Activated naive CD4-positive, alpha-beta T cell treated with anti-CD3 and anti-CD28 coated beads, Interleukin-2, amount 50 U/mL, for 24 hours (primary cell): ENCODE measurements at regions not wholly inside any gene's neighbourhood (a gene's known extent, or its start where the extent isn't known, plus 50 kb on each side); places are given as distances from the start of the nearest gene placed in this dataset.
"Not testable (repeated sequence)": the region's sequence is repeated elsewhere in the genome, so short reads cannot be mapped to it uniquely, and the experiment has no call there.

Source experiments
- H3K27ac Mint-ChIP-seq: one replicate; pipeline ENCODE4 v1.8.0; 2021; ENCODE audit warnings: mild to moderate bottlenecking, mixed read lengths
- H3K27me3 Mint-ChIP-seq: one replicate; pipeline ENCODE4 v1.8.0; 2021; ENCODE audit warnings: mixed read lengths
- H3K36me3 Mint-ChIP-seq: one replicate; pipeline ENCODE4 v1.8.0; 2021; ENCODE audit warnings: mixed read lengths
- H3K4me1 Mint-ChIP-seq: one replicate; pipeline ENCODE4 v1.8.0; 2021; ENCODE audit warnings: mixed read lengths
- H3K4me3 Mint-ChIP-seq: one replicate; pipeline ENCODE4 v1.8.0; 2021; ENCODE audit warnings: mild to moderate bottlenecking, mixed read lengths
- H3K9me3 Mint-ChIP-seq: one replicate; pipeline ENCODE4 v1.8.0; 2021; ENCODE audit warnings: mixed read lengths

GRCh38 chr4:131258361-131258760, 1890.7 kb upstream of the PCDH10 start:
- H3K27me3 Mint-ChIP-seq: no peaks in the 10 kb centered on the region
- no peaks in the 10 kb centered on the region for H3K36me3 Mint-ChIP-seq
- H3K9me3 Mint-ChIP-seq: peaks cover 4% of the 10 kb centered on the region
- H3K4me1 Mint-ChIP-seq: no peaks in the 10 kb centered on the region
- no peak overlapping the region for H3K4me3 Mint-ChIP-seq
- no peak overlapping the region for H3K27ac Mint-ChIP-seq

- Mint-ChIP-seq H3K27me3 (no peaks in the 10 kb centered on the region), H3K4me1 (no peaks in the 10 kb centered on the region), H3K4me3 (no peak overlapping the region), H3K9me3 (peaks cover 10% of the 10 kb centered on the region), H3K36me3 (no peaks in the 10 kb centered on the region), H3K27ac (no peak overlapping the region)
Measured at GRCh38 chr4:131288441-131288840, 1860.7 kb upstream of the PCDH10 start.

GRCh38 chr4:131296192-131296591, 1852.9 kb upstream of the PCDH10 start:
- Mint-ChIP-seq H3K27me3 (no peaks in the 10 kb centered on the region), H3K4me1 (no peaks in the 10 kb centered on the region), H3K27ac (no peak overlapping the region), H3K36me3 (no peaks in the 10 kb centered on the region), H3K9me3 (peaks cover 5% of the 10 kb centered on the region), H3K4me3 (no peak overlapping the region)

- no peaks in the 10 kb centered on the region for H3K4me1 Mint-ChIP-seq
- peaks cover 16% of the 10 kb centered on the region for H3K9me3 Mint-ChIP-seq
- H3K4me3 Mint-ChIP-seq: no peak overlapping the region
- H3K27me3 Mint-ChIP-seq: no peaks in the 10 kb centered on the region
- no peak overlapping the region for H3K27ac Mint-ChIP-seq
- no peaks in the 10 kb centered on the region for H3K36me3 Mint-ChIP-seq
Measured at GRCh38 chr4:131302108-131302507, 1847.0 kb upstream of the PCDH10 start.

GRCh38 chr4:131304686-131305085, 1844.4 kb upstream of the PCDH10 start:
- peaks cover 16% of the 10 kb centered on the region for H3K9me3 Mint-ChIP-seq
- H3K27me3 Mint-ChIP-seq: no peaks in the 10 kb centered on the region
- H3K36me3 Mint-ChIP-seq: no peaks in the 10 kb centered on the region
- no peak overlapping the region for H3K27ac Mint-ChIP-seq
- H3K4me1 Mint-ChIP-seq: no peaks in the 10 kb centered on the region
- H3K4me3 Mint-ChIP-seq: no peak overlapping the region

GRCh38 chr4:131309628-131310027, 1839.5 kb upstream of the PCDH10 start:
- no peak overlapping the region for H3K4me3 Mint-ChIP-seq

GRCh38 chr4:131316086-131316485, 1833.0 kb upstream of the PCDH10 start:
- H3K36me3 Mint-ChIP-seq: no peaks in the 10 kb centered on the region
- H3K9me3 Mint-ChIP-seq: no peaks in the 10 kb centered on the region
- no peak overlapping the region for H3K27ac Mint-ChIP-seq
- H3K4me3 Mint-ChIP-seq: no peak overlapping the region
- H3K4me1 Mint-ChIP-seq: no peaks in the 10 kb centered on the region
- H3K27me3 Mint-ChIP-seq: no peaks in the 10 kb centered on the region

More at GRCh38 chr4:131309628-131310027, 1839.5 kb upstream of the PCDH10 start:
- Mint-ChIP-seq H3K9me3 (peaks cover 4% of the 10 kb centered on the region), H3K27ac (no peak overlapping the region), H3K27me3 (no peaks in the 10 kb centered on the region), H3K4me1 (no peaks in the 10 kb centered on the region), H3K36me3 (no peaks in the 10 kb centered on the region)

- Mint-ChIP-seq H3K4me1 (no peaks in the 10 kb centered on the region), H3K9me3 (peaks cover 4% of the 10 kb centered on the region), H3K27me3 (no peaks in the 10 kb centered on the region), H3K4me3 (no peak overlapping the region), H3K27ac (no peak overlapping the region), H3K36me3 (no peaks in the 10 kb centered on the region)
Measured at GRCh38 chr4:131337936-131338335, 1811.2 kb upstream of the PCDH10 start.

- no peaks in the 10 kb centered on the region for H3K27me3 Mint-ChIP-seq
- H3K4me3 Mint-ChIP-seq: no peak overlapping the region
- peaks cover 4% of the 10 kb centered on the region for H3K9me3 Mint-ChIP-seq
- H3K27ac Mint-ChIP-seq: no peak overlapping the region
- H3K4me1 Mint-ChIP-seq: no peaks in the 10 kb centered on the region
- no peaks in the 10 kb centered on the region for H3K36me3 Mint-ChIP-seq
Measured at GRCh38 chr4:131339137-131339536, 1810.0 kb upstream of the PCDH10 start.

GRCh38 chr4:131344761-131345160, 1804.3 kb upstream of the PCDH10 start:
- Mint-ChIP-seq H3K27me3 (no peaks in the 10 kb centered on the region), H3K4me3 (no peak overlapping the region), H3K4me1 (no peaks in the 10 kb centered on the region), H3K9me3 (peaks cover 4% of the 10 kb centered on the region), H3K36me3 (no peaks in the 10 kb centered on the region), H3K27ac (no peak overlapping the region)

- H3K4me3 Mint-ChIP-seq: no peak overlapping the region
- peaks cover 4% of the 10 kb centered on the region for H3K9me3 Mint-ChIP-seq
- H3K27ac Mint-ChIP-seq: no peak overlapping the region
- H3K36me3 Mint-ChIP-seq: no peaks in the 10 kb centered on the region
- no peaks in the 10 kb centered on the region for H3K4me1 Mint-ChIP-seq
- H3K27me3 Mint-ChIP-seq: no peaks in the 10 kb centered on the region
Measured at GRCh38 chr4:131347816-131348215, 1801.3 kb upstream of the PCDH10 start.

GRCh38 chr4:131348263-131348662, 1800.8 kb upstream of the PCDH10 start:
- Mint-ChIP-seq H3K27me3 (no peaks in the 10 kb centered on the region), H3K36me3 (no peaks in the 10 kb centered on the region), H3K4me1 (no peaks in the 10 kb centered on the region), H3K4me3 (no peak overlapping the region), H3K9me3 (peaks cover 4% of the 10 kb centered on the region), H3K27ac (no peak overlapping the region)

- H3K4me3 Mint-ChIP-seq, H3K4me1 Mint-ChIP-seq, H3K27me3 Mint-ChIP-seq, H3K36me3 Mint-ChIP-seq, H3K9me3 Mint-ChIP-seq, H3K27ac Mint-ChIP-seq: not testable (repeated sequence)
Measured at GRCh38 chr4:131352371-131352770, 1796.7 kb upstream of the PCDH10 start.

- H3K9me3 Mint-ChIP-seq: no peaks in the 10 kb centered on the region
- no peak overlapping the region for H3K4me3 Mint-ChIP-seq
- no peaks in the 10 kb centered on the region for H3K36me3 Mint-ChIP-seq
- no peaks in the 10 kb centered on the region for H3K4me1 Mint-ChIP-seq
- H3K27ac Mint-ChIP-seq: no peak overlapping the region
- H3K27me3 Mint-ChIP-seq: no peaks in the 10 kb centered on the region
Measured at GRCh38 chr4:131366714-131367113, 1782.4 kb upstream of the PCDH10 start.

GRCh38 chr4:131367441-131367840, 1781.7 kb upstream of the PCDH10 start:
- H3K9me3 Mint-ChIP-seq: no peaks in the 10 kb centered on the region
- H3K36me3 Mint-ChIP-seq: no peaks in the 10 kb centered on the region
- no peak overlapping the region for H3K4me3 Mint-ChIP-seq
- H3K27ac Mint-ChIP-seq: no peak overlapping the region
- H3K27me3 Mint-ChIP-seq: no peaks in the 10 kb centered on the region
- H3K4me1 Mint-ChIP-seq: no peaks in the 10 kb centered on the region

- H3K4me1 Mint-ChIP-seq: no peaks in the 10 kb centered on the region
- H3K27me3 Mint-ChIP-seq: no peaks in the 10 kb centered on the region
- no peaks in the 10 kb centered on the region for H3K9me3 Mint-ChIP-seq
- H3K4me3 Mint-ChIP-seq: no peak overlapping the region
- H3K27ac Mint-ChIP-seq: no peak overlapping the region
- H3K36me3 Mint-ChIP-seq: no peaks in the 10 kb centered on the region
Measured at GRCh38 chr4:131370846-131371245, 1778.2 kb upstream of the PCDH10 start.

GRCh38 chr4:131381055-131381454, 1768.0 kb upstream of the PCDH10 start:
- H3K27me3 Mint-ChIP-seq: no peaks in the 10 kb centered on the region
- H3K4me1 Mint-ChIP-seq: no peaks in the 10 kb centered on the region
- H3K9me3 Mint-ChIP-seq: peaks cover 8% of the 10 kb centered on the region
- no peak overlapping the region for H3K27ac Mint-ChIP-seq
- H3K4me3 Mint-ChIP-seq: no peak overlapping the region
- H3K36me3 Mint-ChIP-seq: no peaks in the 10 kb centered on the region
